PC-3 (cell line): ENCODE measurements at regions not wholly inside any gene's neighbourhood (a gene's known extent, or its start where the extent isn't known, plus 50 kb on each side); places are given as distances from the start of the nearest gene placed in this dataset.

Experiments used
- EZH2 ChIP-seq: fragments of 300-600 bp; sonication (generic); IDR thresholded peaks from one replicate; pipeline ENCODE4 v1.6.1; 2017; ENCODE audit warnings: antibody characterized with exemption, mild to moderate bottlenecking, low read length; ENCODE audit not compliant: unreplicated experiment
- EZH2phosphoT487 ChIP-seq: fragments of 300-600 bp; sonication (generic); IDR thresholded peaks from 2 replicates; pipeline ENCODE4 v1.6.1; 2018; ENCODE audit warnings: mild to moderate bottlenecking, antibody characterized with exemption, low read length, borderline replicate concordance
- TF ChIP-seq, protein P1 (sequence below): fragments of 300-600 bp; sonication (generic); conservative IDR thresholded peaks from 2 replicates; pipeline ENCODE4 v1.5.1; 2017; ENCODE audit warnings: antibody characterized with exemption, low read depth, mild to moderate bottlenecking, low read length

DNA sequence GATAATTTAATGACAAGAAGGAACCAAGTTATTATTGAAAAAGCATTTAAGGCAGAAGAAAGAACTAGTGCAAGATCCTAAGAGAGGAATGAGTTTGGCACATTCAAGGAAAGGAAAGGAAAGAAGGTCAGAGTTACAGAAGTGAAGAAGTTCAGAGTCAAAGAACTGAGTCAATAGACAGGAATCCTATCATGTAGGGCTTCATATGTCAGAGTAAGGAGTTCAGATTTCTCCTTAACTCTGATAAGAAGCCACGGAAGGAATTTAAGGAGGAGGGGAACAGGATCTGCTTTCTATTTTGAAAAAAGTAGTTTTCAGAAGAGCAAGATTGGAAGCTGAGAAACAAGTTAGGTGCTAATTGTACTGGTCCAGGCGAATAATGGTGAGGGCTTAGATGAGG lies 223.1 kb upstream of the FOXN3 start:
- TF ChIP-seq EZH2phosphoT487 (no peak), EZH2 (no peak)
- TF ChIP-seq, protein P1, sequence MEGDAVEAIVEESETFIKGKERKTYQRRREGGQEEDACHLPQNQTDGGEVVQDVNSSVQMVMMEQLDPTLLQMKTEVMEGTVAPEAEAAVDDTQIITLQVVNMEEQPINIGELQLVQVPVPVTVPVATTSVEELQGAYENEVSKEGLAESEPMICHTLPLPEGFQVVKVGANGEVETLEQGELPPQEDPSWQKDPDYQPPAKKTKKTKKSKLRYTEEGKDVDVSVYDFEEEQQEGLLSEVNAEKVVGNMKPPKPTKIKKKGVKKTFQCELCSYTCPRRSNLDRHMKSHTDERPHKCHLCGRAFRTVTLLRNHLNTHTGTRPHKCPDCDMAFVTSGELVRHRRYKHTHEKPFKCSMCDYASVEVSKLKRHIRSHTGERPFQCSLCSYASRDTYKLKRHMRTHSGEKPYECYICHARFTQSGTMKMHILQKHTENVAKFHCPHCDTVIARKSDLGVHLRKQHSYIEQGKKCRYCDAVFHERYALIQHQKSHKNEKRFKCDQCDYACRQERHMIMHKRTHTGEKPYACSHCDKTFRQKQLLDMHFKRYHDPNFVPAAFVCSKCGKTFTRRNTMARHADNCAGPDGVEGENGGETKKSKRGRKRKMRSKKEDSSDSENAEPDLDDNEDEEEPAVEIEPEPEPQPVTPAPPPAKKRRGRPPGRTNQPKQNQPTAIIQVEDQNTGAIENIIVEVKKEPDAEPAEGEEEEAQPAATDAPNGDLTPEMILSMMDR, result no peak
